Inflammatory macrophage (primary cell): ENCODE measurements at regions not wholly inside any gene's neighbourhood (a gene's known extent, or its start where the extent isn't known, plus 50 kb on each side); places are given as distances from the start of the nearest gene placed in this dataset.

ENCODE experiments used
- DNase-seq, 2 donors: peaks; one replicate each; pipeline ENCODE4 v3.0.0-alpha.2; 2020 to 2022

GRCh38 chr16:24414534-24414933, 124.8 kb upstream of the RBBP6 start:
- DNase-seq: no peak

- DNase-seq: peak in 1 of 2 donors; percentile 1
These were observed 120.6 kb upstream of the RBBP6 start for GRCh38 chr16:24418733-24419132.

GRCh38 chr16:24423312-24423711, 116.1 kb upstream of the RBBP6 start:
- no peak for DNase-seq

- DNase-seq: no peak
These were observed 115.0 kb upstream of the RBBP6 start for GRCh38 chr16:24424364-24424763.

GRCh38 chr16:24427840-24428239, 111.5 kb upstream of the RBBP6 start:
- DNase-seq: no peak

- DNase-seq: peak; percentile 51 to 62
These were observed 110.6 kb upstream of the RBBP6 start for GRCh38 chr16:24428756-24429155.

GRCh38 chr16:24430954-24431760, 108.2 kb upstream of the RBBP6 start:
- peak in 1 of 2 donors; percentile 24 for DNase-seq

- DNase-seq: no peak
These were observed 105.7 kb upstream of the RBBP6 start for GRCh38 chr16:24433706-24434105.

- DNase-seq: peak; percentile 54
These were observed 99.1 kb upstream of the RBBP6 start for GRCh38 chr16:24440306-24440705.

- DNase-seq: no peak
These were observed 96.7 kb upstream of the RBBP6 start for GRCh38 chr16:24442631-24443030.

GRCh38 chr16:24445216-24445615, 94.2 kb upstream of the RBBP6 start:
- DNase-seq: no peak

GRCh38 chr16:24446189-24446588, 93.2 kb upstream of the RBBP6 start:
- DNase-seq: no peak

GRCh38 chr16:24452724-24453123, 86.6 kb upstream of the RBBP6 start:
- no peak for DNase-seq

- no peak for DNase-seq
These were observed 76.0 kb upstream of the RBBP6 start for GRCh38 chr16:24463196-24463945.

- peak; percentile 34 to 39 for DNase-seq
These were observed 67.6 kb upstream of the RBBP6 start for GRCh38 chr16:24471561-24472350.

- no peak for DNase-seq
These were observed 61.9 kb upstream of the RBBP6 start for GRCh38 chr16:24477492-24477891.

- DNase-seq: no peak
These were observed 61.0 kb upstream of the RBBP6 start for GRCh38 chr16:24478401-24478800.

GRCh38 chr16:24482681-24483202, 56.6 kb upstream of the RBBP6 start:
- DNase-seq: no peak

GRCh38 chr16:24488045-24488444, 51.3 kb upstream of the RBBP6 start:
- no peak for DNase-seq
